ENCODE measurements at regions not wholly inside any gene's neighbourhood (a gene's known extent, or its start where the extent isn't known, plus 50 kb on each side); places are given as distances from the start of the nearest gene placed in this dataset.

GRCh38 chr9:115675834-115676233 is 477.8 kb upstream of the PAPPA start:
- WGBS (ENCODE audit: insufficient coverage), result no CpG with 5 or more reads among the region's 3 CpGs
- Histone ChIP-seq H3K27me3 (replicated peaks in 1 of 2; ENCODE audit: control insufficient read depth in 2 of 2, extremely low read depth in 1 of 2, insufficient read depth in 2 of 2, low read length in 1 of 2) (no peaks in the 10 kb centered on the region), H3K4me1 (ENCODE audit: control insufficient read depth in 1 of 2, extremely low read depth in 1 of 2, insufficient read depth in 2 of 2, low read length in 2 of 2) (no peaks in the 10 kb centered on the region), H3K9me3 (no peaks in the 10 kb centered on the region), H3K4me3 (ENCODE audit: control insufficient read depth in 1 of 2, extremely low read depth in 1 of 2, low read length in 1 of 2) (no peak overlapping the region), H3K36me3 (ENCODE audit: control insufficient read depth in 2 of 2, extremely low read depth in 1 of 2, insufficient read depth in 1 of 2, low read length in 1 of 2) (no peaks in the 10 kb centered on the region), H3K27ac (ENCODE audit: low read length) (no peak overlapping the region)
- Mint-ChIP-seq H3K4me3 (no peak overlapping the region), H3K27me3 (no peaks in the 10 kb centered on the region), H3K4me1 (no peaks in the 10 kb centered on the region), H3K9me3 (peaks cover 0 to 22% (median 6%) of the 10 kb centered on the region in 3 donors), H3K27ac (no peak overlapping the region), H3K36me3 (no peaks in the 10 kb centered on the region)
- DNase-seq (no peak), ATAC-seq (replicated peaks in 1 of 4) (no peak)
- ChIA-PET CTCF (no interaction called here), POLR2A (no interaction called here)

- H3K36me3 Mint-ChIP-seq, result no peaks in the 10 kb centered on the region
- DNase-seq (no peak), ATAC-seq (replicated peaks in 1 of 4) (no peak)
- H3K4me3 ChIP-seq (ENCODE audit: control insufficient read depth in 1 of 2, extremely low read depth in 1 of 2, low read length in 1 of 2), result no peak overlapping the region
- no peak overlapping the region for H3K4me3 Mint-ChIP-seq
- H3K4me1 Mint-ChIP-seq, result no peaks in the 10 kb centered on the region
- no peak overlapping the region for H3K27ac Mint-ChIP-seq
- CTCF ChIA-PET, result interaction anchor here in 1 of 2 donors (0.6 kb wide), 1 partner anchor 1521 kb away, joined by 7 read pairs; no protein-coding TSS in a partner anchor
- no peaks in the 10 kb centered on the region for H3K27me3 Mint-ChIP-seq
- H3K9me3 ChIP-seq, result no peaks in the 10 kb centered on the region
- POLR2A ChIA-PET, result no interaction called here
- no CpG with 5 or more reads among the region's 1 CpG for WGBS (ENCODE audit: insufficient coverage)
- H3K4me1 ChIP-seq (ENCODE audit: control insufficient read depth in 1 of 2, extremely low read depth in 1 of 2, insufficient read depth in 2 of 2, low read length in 2 of 2), result no peaks in the 10 kb centered on the region
- H3K36me3 ChIP-seq (ENCODE audit: control insufficient read depth in 2 of 2, extremely low read depth in 1 of 2, insufficient read depth in 1 of 2, low read length in 1 of 2), result no peaks in the 10 kb centered on the region
- H3K9me3 Mint-ChIP-seq, result peaks cover 8 to 17% (median 8%) of the 10 kb centered on the region in 3 donors
- H3K27me3 ChIP-seq (replicated peaks in 1 of 2; ENCODE audit: control insufficient read depth in 2 of 2, extremely low read depth in 1 of 2, insufficient read depth in 2 of 2, low read length in 1 of 2), result no peaks in the 10 kb centered on the region
- no peak overlapping the region for H3K27ac ChIP-seq (ENCODE audit: low read length)
Observed at GRCh38 chr9:115680231-115680630, 473.4 kb upstream of the PAPPA start.

- peaks cover 5 to 16% (median 8%) of the 10 kb centered on the region in 3 donors for H3K9me3 Mint-ChIP-seq
- no peaks in the 10 kb centered on the region for H3K36me3 ChIP-seq (ENCODE audit: control insufficient read depth in 2 of 2, extremely low read depth in 1 of 2, insufficient read depth in 1 of 2, low read length in 1 of 2)
- H3K36me3 Mint-ChIP-seq, result no peaks in the 10 kb centered on the region
- H3K4me3 ChIP-seq (ENCODE audit: control insufficient read depth in 1 of 2, extremely low read depth in 1 of 2, low read length in 1 of 2), result no peak overlapping the region
- no peak overlapping the region for H3K4me3 Mint-ChIP-seq
- H3K4me1 Mint-ChIP-seq, result no peaks in the 10 kb centered on the region
- no CpG with 5 or more reads among the region's 3 CpGs for WGBS (ENCODE audit: insufficient coverage)
- ATAC-seq (replicated peaks in 1 of 4) (no peak), DNase-seq (no peak)
- H3K27me3 Mint-ChIP-seq, result no peaks in the 10 kb centered on the region
- H3K27me3 ChIP-seq (replicated peaks in 1 of 2; ENCODE audit: control insufficient read depth in 2 of 2, extremely low read depth in 1 of 2, insufficient read depth in 2 of 2, low read length in 1 of 2), result no peaks in the 10 kb centered on the region
- H3K9me3 ChIP-seq, result no peaks in the 10 kb centered on the region
- POLR2A ChIA-PET, result no interaction called here
- CTCF ChIA-PET, result no interaction called here
- no peaks in the 10 kb centered on the region for H3K4me1 ChIP-seq (ENCODE audit: control insufficient read depth in 1 of 2, extremely low read depth in 1 of 2, insufficient read depth in 2 of 2, low read length in 2 of 2)
- no peak overlapping the region for H3K27ac ChIP-seq (ENCODE audit: low read length)
- H3K27ac Mint-ChIP-seq, result no peak overlapping the region
Observed at GRCh38 chr9:115681585-115681984, 472.0 kb upstream of the PAPPA start.

- Histone ChIP-seq H3K9me3 (no peaks in the 10 kb centered on the region), H3K4me3 (ENCODE audit: control insufficient read depth in 1 of 2, extremely low read depth in 1 of 2, low read length in 1 of 2) (no peak overlapping the region), H3K27ac (ENCODE audit: low read length) (no peak overlapping the region), H3K36me3 (ENCODE audit: control insufficient read depth in 2 of 2, extremely low read depth in 1 of 2, insufficient read depth in 1 of 2, low read length in 1 of 2) (no peaks in the 10 kb centered on the region), H3K4me1 (ENCODE audit: control insufficient read depth in 1 of 2, extremely low read depth in 1 of 2, insufficient read depth in 2 of 2, low read length in 2 of 2) (no peaks in the 10 kb centered on the region), H3K27me3 (replicated peaks in 1 of 2; ENCODE audit: control insufficient read depth in 2 of 2, extremely low read depth in 1 of 2, insufficient read depth in 2 of 2, low read length in 1 of 2) (no peaks in the 10 kb centered on the region)
- Mint-ChIP-seq H3K4me1 (no peaks in the 10 kb centered on the region), H3K27ac (no peak overlapping the region), H3K27me3 (peaks cover 0 to 7% of the 10 kb centered on the region in 2 donors), H3K9me3 (peaks cover 2 to 15% (median 12%) of the 10 kb centered on the region in 3 donors), H3K36me3 (no peaks in the 10 kb centered on the region), H3K4me3 (no peak overlapping the region)
- DNase-seq (no peak), ATAC-seq (replicated peaks in 1 of 4) (no peak)
- CTCF ChIA-PET, result no interaction called here
- no CpG with 5 or more reads among the region's 1 CpG for WGBS (ENCODE audit: insufficient coverage)
- POLR2A ChIA-PET, result no interaction called here
Observed at GRCh38 chr9:115686069-115686468, 467.5 kb upstream of the PAPPA start.

GRCh38 chr9:115687356-115687755 is 466.2 kb upstream of the PAPPA start:
- peaks cover 2 to 15% (median 12%) of the 10 kb centered on the region in 3 donors for H3K9me3 Mint-ChIP-seq
- ChIA-PET CTCF (no interaction called here), POLR2A (no interaction called here)
- H3K36me3 Mint-ChIP-seq, result no peaks in the 10 kb centered on the region
- no peak overlapping the region for H3K4me3 Mint-ChIP-seq
- Histone ChIP-seq H3K27me3 (replicated peaks in 1 of 2; ENCODE audit: control insufficient read depth in 2 of 2, extremely low read depth in 1 of 2, insufficient read depth in 2 of 2, low read length in 1 of 2) (no peaks in the 10 kb centered on the region), H3K4me1 (ENCODE audit: control insufficient read depth in 1 of 2, extremely low read depth in 1 of 2, insufficient read depth in 2 of 2, low read length in 2 of 2) (no peaks in the 10 kb centered on the region), H3K9me3 (no peaks in the 10 kb centered on the region), H3K4me3 (ENCODE audit: control insufficient read depth in 1 of 2, extremely low read depth in 1 of 2, low read length in 1 of 2) (no peak overlapping the region), H3K27ac (ENCODE audit: low read length) (no peak overlapping the region), H3K36me3 (ENCODE audit: control insufficient read depth in 2 of 2, extremely low read depth in 1 of 2, insufficient read depth in 1 of 2, low read length in 1 of 2) (no peaks in the 10 kb centered on the region)
- WGBS (ENCODE audit: insufficient coverage), result no CpG with 5 or more reads among the region's 3 CpGs
- DNase-seq (no peak), ATAC-seq (replicated peaks in 1 of 4) (no peak)
- H3K4me1 Mint-ChIP-seq, result no peaks in the 10 kb centered on the region
- no peak overlapping the region for H3K27ac Mint-ChIP-seq
- peaks cover 0 to 10% of the 10 kb centered on the region in 2 donors for H3K27me3 Mint-ChIP-seq

- H3K4me1 Mint-ChIP-seq, result no peaks in the 10 kb centered on the region
- H3K4me1 ChIP-seq (ENCODE audit: control insufficient read depth in 1 of 2, extremely low read depth in 1 of 2, insufficient read depth in 2 of 2, low read length in 2 of 2), result no peaks in the 10 kb centered on the region
- ChIA-PET POLR2A (no interaction called here), CTCF (no interaction called here)
- ATAC-seq (replicated peaks in 1 of 4), result no peak
- H3K27ac ChIP-seq (ENCODE audit: low read length), result no peak overlapping the region
- peaks cover 0 to 13% of the 10 kb centered on the region in 2 donors for H3K27me3 Mint-ChIP-seq
- no peaks in the 10 kb centered on the region for H3K36me3 ChIP-seq (ENCODE audit: control insufficient read depth in 2 of 2, extremely low read depth in 1 of 2, insufficient read depth in 1 of 2, low read length in 1 of 2)
- no peaks in the 10 kb centered on the region for H3K36me3 Mint-ChIP-seq
- WGBS (ENCODE audit: insufficient coverage), result no CpG with 5 or more reads among the region's 1 CpG
- H3K4me3 Mint-ChIP-seq, result no peak overlapping the region
- H3K27me3 ChIP-seq (replicated peaks in 1 of 2; ENCODE audit: control insufficient read depth in 2 of 2, extremely low read depth in 1 of 2, insufficient read depth in 2 of 2, low read length in 1 of 2), result no peaks in the 10 kb centered on the region
- no peak overlapping the region for H3K27ac Mint-ChIP-seq
- H3K9me3 Mint-ChIP-seq, result peaks cover 2 to 15% (median 11%) of the 10 kb centered on the region in 3 donors
- DNase-seq, result no peak
- H3K4me3 ChIP-seq (ENCODE audit: control insufficient read depth in 1 of 2, extremely low read depth in 1 of 2, low read length in 1 of 2), result no peak overlapping the region
- no peaks in the 10 kb centered on the region for H3K9me3 ChIP-seq
Observed at GRCh38 chr9:115689331-115689730, 464.3 kb upstream of the PAPPA start.

- ATAC-seq (replicated peaks in 1 of 4) (no peak), DNase-seq (no peak)
- Mint-ChIP-seq H3K27me3 (peaks cover 0 to 13% of the 10 kb centered on the region in 2 donors), H3K27ac (no peak overlapping the region), H3K4me1 (no peaks in the 10 kb centered on the region), H3K9me3 (peaks cover 0 to 7% (median 7%) of the 10 kb centered on the region in 3 donors), H3K4me3 (no peak overlapping the region), H3K36me3 (no peaks in the 10 kb centered on the region)
- CTCF ChIA-PET, result no interaction called here
- H3K4me3 ChIP-seq (ENCODE audit: control insufficient read depth in 1 of 2, extremely low read depth in 1 of 2, low read length in 1 of 2), result no peak overlapping the region
- no peaks in the 10 kb centered on the region for H3K36me3 ChIP-seq (ENCODE audit: control insufficient read depth in 2 of 2, extremely low read depth in 1 of 2, insufficient read depth in 1 of 2, low read length in 1 of 2)
- H3K27ac ChIP-seq (ENCODE audit: low read length), result no peak overlapping the region
- H3K4me1 ChIP-seq (ENCODE audit: control insufficient read depth in 1 of 2, extremely low read depth in 1 of 2, insufficient read depth in 2 of 2, low read length in 2 of 2), result no peaks in the 10 kb centered on the region
- POLR2A ChIA-PET, result no interaction called here
- 86% methylated on average over 2 of the region's 5 CpGs for WGBS (ENCODE audit: insufficient coverage)
- no peaks in the 10 kb centered on the region for H3K9me3 ChIP-seq
- no peaks in the 10 kb centered on the region for H3K27me3 ChIP-seq (replicated peaks in 1 of 2; ENCODE audit: control insufficient read depth in 2 of 2, extremely low read depth in 1 of 2, insufficient read depth in 2 of 2, low read length in 1 of 2)
Observed at GRCh38 chr9:115690786-115691496, 462.6 kb upstream of the PAPPA start.

Data from T-cell (primary cell).